ENCODE measurements at regions not wholly inside any gene's neighbourhood (a gene's known extent, or its start where the extent isn't known, plus 50 kb on each side); places are given as distances from the start of the nearest gene placed in this dataset.

GRCh38 chr13:34452831-34453230, 489.2 kb upstream of the NBEA start:
- intact Hi-C loops (cut with micrococcal nuclease) (no loop called here), in situ Hi-C loops (cut with MboI; ENCODE audit: low sequenced_read_pairs) (no loop called here), dilution Hi-C loops (cut with HindIII; ENCODE audit: low sequenced_read_pairs, unreplicated experiment) (no loop called here)
- no peak overlapping the region for H2AFZ ChIP-seq (replicated peaks; ENCODE audit: low read length, poor library complexity)
- no peak overlapping the region for H3K23ac ChIP-seq (ENCODE audit: low read depth, low read length)
- no peaks in the 10 kb centered on the region for H3K4me1 ChIP-seq (ENCODE audit: control insufficient read depth, insufficient read depth, low read length)
- H3K4me2 ChIP-seq (ENCODE audit: low read depth, low read length), result no peak overlapping the region
- H3K36me3 ChIP-seq (ENCODE audit: control insufficient read depth, insufficient read depth, low read length), result no peaks in the 10 kb centered on the region
- ChIA-PET CTCF (no interaction called here), POLR2A (ENCODE audit: unreplicated experiment) (no interaction called here)
- H2BK15ac ChIP-seq (ENCODE audit: low read depth, low read length), result no peak overlapping the region
- no peak overlapping the region for H2BK20ac ChIP-seq (ENCODE audit: low read depth, low read length)
- no peak overlapping the region for H4K5ac ChIP-seq (ENCODE audit: low read depth, low read length)
- no peak overlapping the region for H3K14ac ChIP-seq (replicated peaks; ENCODE audit: low read depth, low read length)
- no peak overlapping the region for H3K56ac ChIP-seq (ENCODE audit: extremely low read depth, insufficient read depth, low read length)
- H3K79me1 ChIP-seq (ENCODE audit: low read depth in 1 of 2, low read length in 2 of 2), result no peaks in the 10 kb centered on the region
- H3K9ac ChIP-seq (ENCODE audit: low read depth, low read length), result no peak overlapping the region
- H3K9me1 ChIP-seq (ENCODE audit: insufficient read depth, low read length), result no peaks in the 10 kb centered on the region
- no peak overlapping the region for H2AK9ac ChIP-seq (replicated peaks; ENCODE audit: low read depth, low read length, poor library complexity)
- no peaks in the 10 kb centered on the region for H3K27me3 ChIP-seq (ENCODE audit: control insufficient read depth, insufficient read depth, low read length)
- no peaks in the 10 kb centered on the region for H4K20me1 ChIP-seq (ENCODE audit: insufficient read depth, low read length)
- H3K4me3 ChIP-seq (ENCODE audit: insufficient read depth, low read depth, low read length), result no peak overlapping the region
- no peak overlapping the region for H4K8ac ChIP-seq (ENCODE audit: low read depth in 2 of 2, low read length in 2 of 2)
- no peak for DNase-seq
- no peak overlapping the region for H2BK5ac ChIP-seq (ENCODE audit: low read depth, low read length, poor library complexity, severe bottlenecking)
- H3K18ac ChIP-seq (ENCODE audit: low read depth, low read length), result no peak overlapping the region
- BruUV-seq (replicated peaks), result no TSS peak
- no peak for TF ChIP-seq USF2 (IDR thresholded peaks at IDR 0.05; ENCODE audit: low read depth, low read length)
- no peak for TF ChIP-seq CHD1 (IDR thresholded peaks at IDR 0.05; ENCODE audit: low read depth, low read length)
- no peak for TF ChIP-seq MXI1 (IDR thresholded peaks at IDR 0.05; ENCODE audit: borderline replicate concordance, low read depth, low read length)
- TF ChIP-seq CEBPB (IDR thresholded peaks at IDR 0.05; ENCODE audit: low read depth, low read length), result no peak
- no peak for TF ChIP-seq POLR2A (IDR thresholded peaks at IDR 0.05; ENCODE audit: low read depth, low read length)
- no peak for TF ChIP-seq RFX5 (IDR thresholded peaks at IDR 0.05; ENCODE audit: low read depth, low read length)
- TF ChIP-seq CTCF (conservative IDR thresholded peaks at IDR 0.05; ENCODE audit: low read depth, low read length), result no peak
- TF ChIP-seq BHLHE40 (IDR thresholded peaks at IDR 0.05; ENCODE audit: low read depth, low read length), result no peak
- TF ChIP-seq MAZ (IDR thresholded peaks at IDR 0.05; ENCODE audit: borderline replicate concordance, low read depth, low read length), result no peak
- TF ChIP-seq MAFK (IDR thresholded peaks at IDR 0.05; ENCODE audit: low read depth, low read length), result no peak
- no peak for TF ChIP-seq FOS (IDR thresholded peaks at IDR 0.05; ENCODE audit: low read depth, low read length)
- no peak for TF ChIP-seq ELK1 (IDR thresholded peaks at IDR 0.05; ENCODE audit: borderline replicate concordance, low read depth, low read length)
- TF ChIP-seq NFE2L2 (IDR thresholded peaks at IDR 0.05; ENCODE audit: low read depth, low read length), result no peak
- TF ChIP-seq SMC3 (IDR thresholded peaks at IDR 0.05; ENCODE audit: low read depth, low read length), result no peak
- TF ChIP-seq RAD21 (IDR thresholded peaks at IDR 0.05; ENCODE audit: low read length), result no peak
- TF ChIP-seq RCOR1 (IDR thresholded peaks at IDR 0.05; ENCODE audit: insufficient replicate concordance, low read length), result no peak
- H3K4ac ChIP-seq (ENCODE audit: low read depth, low read length), result no peak overlapping the region
- no peak overlapping the region for H3K27ac ChIP-seq (ENCODE audit: insufficient read depth, low read length)
- no peak overlapping the region for H2AK5ac ChIP-seq (ENCODE audit: low read depth, low read length)
- no peak overlapping the region for H4K91ac ChIP-seq (ENCODE audit: insufficient read depth, low read depth, low read length)
- H2BK120ac ChIP-seq (ENCODE audit: low read depth, low read length), result no peak overlapping the region
- no peak for ATAC-seq (ENCODE audit: low read depth)
- no peaks in the 10 kb centered on the region for H3K9me3 ChIP-seq (ENCODE audit: control insufficient read depth, insufficient read depth, low read length)

Data from IMR-90 (cell line).